ENCODE measurements at regions not wholly inside any gene's neighbourhood (a gene's known extent, or its start where the extent isn't known, plus 50 kb on each side); places are given as distances from the start of the nearest gene placed in this dataset.
"Not testable (repeated sequence)": the region's sequence is repeated elsewhere in the genome, so short reads cannot be mapped to it uniquely, and the experiment has no call there.

DNA sequence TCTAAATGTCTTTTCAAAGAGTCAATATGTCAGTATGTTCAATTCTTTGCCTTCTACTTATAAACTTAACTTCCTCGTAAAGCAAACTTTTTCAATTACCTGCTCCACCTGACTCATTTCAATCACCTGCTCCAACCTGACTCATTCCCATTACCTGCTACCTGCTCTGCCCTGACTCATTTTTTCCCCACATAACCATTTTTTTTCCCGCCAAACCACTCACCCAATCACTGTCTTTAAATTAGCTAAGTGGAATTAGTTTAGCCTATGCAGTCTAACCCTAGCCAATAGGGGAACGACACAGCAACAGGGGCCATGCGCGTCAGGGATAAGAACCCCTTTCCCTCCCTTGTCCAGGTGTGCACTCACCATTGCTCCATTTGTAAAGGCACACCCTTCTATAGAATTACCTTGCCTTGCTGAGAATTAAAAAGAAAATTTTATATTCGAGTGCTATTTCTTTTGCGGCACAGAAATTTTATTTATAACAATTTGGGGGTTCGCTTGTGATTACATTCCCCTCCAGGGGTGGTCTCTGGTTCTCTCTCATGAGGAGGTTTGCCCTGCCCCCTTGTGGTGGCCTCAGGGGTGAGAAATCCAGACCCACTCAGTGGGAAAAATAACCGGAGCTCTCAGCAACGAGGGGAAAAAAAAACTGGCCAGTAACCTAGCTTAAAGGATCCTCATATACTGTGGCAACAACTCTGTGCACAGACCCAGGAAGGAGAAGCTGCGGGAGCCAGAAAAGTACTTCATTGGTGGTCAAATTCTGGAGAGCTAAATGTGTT is 193.1 kb downstream of the ZNF486 start:
- in situ Hi-C loops (cut with MboI; ENCODE audit: low sequenced_read_pairs, unreplicated experiment), result no loop called here
- no peak for DNase-seq (ENCODE audit: low spot score)
- TF ChIP-seq, protein P1, sequence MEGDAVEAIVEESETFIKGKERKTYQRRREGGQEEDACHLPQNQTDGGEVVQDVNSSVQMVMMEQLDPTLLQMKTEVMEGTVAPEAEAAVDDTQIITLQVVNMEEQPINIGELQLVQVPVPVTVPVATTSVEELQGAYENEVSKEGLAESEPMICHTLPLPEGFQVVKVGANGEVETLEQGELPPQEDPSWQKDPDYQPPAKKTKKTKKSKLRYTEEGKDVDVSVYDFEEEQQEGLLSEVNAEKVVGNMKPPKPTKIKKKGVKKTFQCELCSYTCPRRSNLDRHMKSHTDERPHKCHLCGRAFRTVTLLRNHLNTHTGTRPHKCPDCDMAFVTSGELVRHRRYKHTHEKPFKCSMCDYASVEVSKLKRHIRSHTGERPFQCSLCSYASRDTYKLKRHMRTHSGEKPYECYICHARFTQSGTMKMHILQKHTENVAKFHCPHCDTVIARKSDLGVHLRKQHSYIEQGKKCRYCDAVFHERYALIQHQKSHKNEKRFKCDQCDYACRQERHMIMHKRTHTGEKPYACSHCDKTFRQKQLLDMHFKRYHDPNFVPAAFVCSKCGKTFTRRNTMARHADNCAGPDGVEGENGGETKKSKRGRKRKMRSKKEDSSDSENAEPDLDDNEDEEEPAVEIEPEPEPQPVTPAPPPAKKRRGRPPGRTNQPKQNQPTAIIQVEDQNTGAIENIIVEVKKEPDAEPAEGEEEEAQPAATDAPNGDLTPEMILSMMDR (IDR thresholded peaks at IDR 0.05; ENCODE audit: borderline replicate concordance, control extremely low read depth, extremely low read depth, insufficient read depth, missing control alignments), result no peak

DNA sequence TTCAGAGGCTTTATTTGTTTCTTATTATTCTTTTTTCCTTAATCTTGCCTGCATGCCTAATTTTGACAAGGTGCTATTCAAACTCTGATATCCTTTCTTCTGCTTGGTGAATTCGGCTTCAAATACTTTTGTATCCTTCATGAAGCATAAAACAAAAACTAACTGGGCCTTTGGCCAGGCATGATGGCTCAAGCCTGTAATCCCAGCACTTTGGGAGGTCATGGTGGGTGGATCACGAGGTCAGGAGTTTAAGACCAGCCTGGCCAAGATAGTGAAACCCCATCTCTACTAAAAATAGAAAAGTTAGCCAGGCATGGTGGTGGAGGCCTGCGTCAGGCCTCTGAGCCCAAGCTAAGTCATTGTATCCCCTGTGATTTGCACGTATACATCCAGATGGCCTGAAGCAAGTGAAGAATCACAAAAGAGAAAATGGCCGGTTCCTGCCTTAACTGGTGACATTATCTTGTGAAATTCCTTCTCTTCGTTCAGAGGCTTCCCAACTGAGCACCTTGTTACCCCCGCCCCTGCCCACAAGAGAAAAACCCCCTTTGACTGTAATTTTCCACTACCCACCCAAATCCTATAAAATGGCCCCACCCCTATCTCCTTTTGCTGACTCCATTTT is 191.9 kb downstream of the ZNF486 start:
- DNase-seq (ENCODE audit: low spot score); in situ Hi-C loops (cut with MboI; ENCODE audit: low sequenced_read_pairs, unreplicated experiment): not testable (repeated sequence)

DNA sequence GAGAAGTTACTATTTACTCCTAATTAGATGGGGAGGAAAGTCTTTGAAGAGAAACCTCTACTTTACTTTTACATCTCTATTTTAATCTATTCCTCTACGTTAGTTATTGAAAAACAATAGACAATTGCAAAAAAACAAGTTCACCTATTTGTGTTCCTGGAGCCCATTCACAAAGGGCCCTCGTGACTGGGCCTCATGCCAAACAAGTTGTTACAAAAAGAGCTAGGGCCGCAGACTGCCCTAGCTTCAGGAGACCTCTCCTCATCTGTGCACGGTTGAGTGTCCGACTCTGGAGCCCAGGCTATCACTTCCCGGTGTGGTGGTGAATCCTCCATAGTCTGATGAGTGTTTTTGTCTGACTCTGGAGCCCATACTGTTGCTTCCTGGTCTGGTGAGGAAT is 190.9 kb downstream of the ZNF486 start:
- in situ Hi-C loops (cut with MboI; ENCODE audit: low sequenced_read_pairs, unreplicated experiment), result no loop called here
- no peak for DNase-seq (ENCODE audit: low spot score)
- TF ChIP-seq, protein P1 (IDR thresholded peaks at IDR 0.05; ENCODE audit: borderline replicate concordance, control extremely low read depth, extremely low read depth, insufficient read depth, missing control alignments), result no peak

DNA sequence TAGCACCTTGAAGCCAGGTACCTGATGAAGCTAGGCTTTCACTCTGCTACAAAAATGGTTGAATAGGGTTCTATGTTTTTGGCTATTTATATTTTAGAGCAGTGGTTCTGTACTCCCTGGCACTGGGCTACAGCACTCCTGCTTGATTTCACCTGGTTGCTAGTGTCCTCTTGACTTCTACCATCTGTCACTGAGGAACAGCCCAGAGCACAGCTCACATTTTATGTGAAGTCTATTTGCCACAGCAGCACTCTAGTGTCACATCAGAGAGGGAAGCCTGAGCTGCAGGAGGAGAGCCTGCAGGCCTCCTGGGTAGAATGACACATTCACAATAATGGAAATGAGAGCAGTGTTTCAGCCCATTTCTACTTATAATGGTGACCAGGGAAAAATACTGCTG is 184.2 kb downstream of the ZNF486 start:
- no peak for DNase-seq (ENCODE audit: low spot score)
- in situ Hi-C loops (cut with MboI; ENCODE audit: low sequenced_read_pairs, unreplicated experiment), result no loop called here
- TF ChIP-seq, protein P1 (IDR thresholded peaks at IDR 0.05; ENCODE audit: borderline replicate concordance, control extremely low read depth, extremely low read depth, insufficient read depth, missing control alignments), result no peak

DNA sequence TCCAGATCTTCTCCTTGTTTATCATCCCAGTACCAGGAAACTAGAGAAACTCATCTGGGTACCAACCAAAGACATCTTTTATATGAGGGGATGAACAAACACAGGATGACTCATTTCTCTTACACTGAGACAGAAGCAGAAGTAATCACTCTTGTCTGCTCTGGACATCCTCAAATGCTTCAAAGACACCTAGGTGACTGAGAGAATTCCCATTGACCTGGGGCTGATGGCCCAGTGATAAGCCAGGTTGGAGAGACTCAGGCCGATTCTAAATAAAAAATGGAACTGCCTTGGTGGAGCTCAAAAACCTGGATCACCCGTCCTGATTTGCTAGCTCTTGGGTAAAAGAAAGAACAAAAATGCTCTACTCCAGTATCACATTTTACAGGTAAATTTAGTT is 182.2 kb downstream of the ZNF486 start:
- no peak for DNase-seq (ENCODE audit: low spot score)
- TF ChIP-seq, protein P1 (IDR thresholded peaks at IDR 0.05; ENCODE audit: borderline replicate concordance, control extremely low read depth, extremely low read depth, insufficient read depth, missing control alignments), result no peak
- in situ Hi-C loops (cut with MboI; ENCODE audit: low sequenced_read_pairs, unreplicated experiment), result no loop called here

DNA sequence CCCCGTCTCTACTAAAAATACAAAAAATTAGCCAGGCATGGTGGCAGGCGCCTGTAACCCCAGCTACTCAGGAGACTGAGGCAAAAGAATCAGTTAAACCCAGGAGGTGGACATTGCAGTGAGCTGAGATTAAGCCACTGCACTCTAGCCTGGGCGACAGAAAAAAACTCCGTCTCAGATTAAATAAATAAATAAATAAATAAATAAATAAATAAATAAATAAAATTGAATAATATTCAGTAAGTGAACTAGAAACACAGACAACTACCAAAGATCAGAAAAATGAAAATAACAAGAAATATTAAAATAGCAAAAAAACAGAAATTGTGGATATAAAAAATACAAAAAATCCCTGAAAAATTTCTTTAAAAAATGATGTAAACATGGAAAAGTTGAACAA is 172.4 kb downstream of the ZNF486 start:
- no peak for DNase-seq (ENCODE audit: low spot score)
- TF ChIP-seq, protein P1 (IDR thresholded peaks at IDR 0.05; ENCODE audit: borderline replicate concordance, control extremely low read depth, extremely low read depth, insufficient read depth, missing control alignments), result no peak
- in situ Hi-C loops (cut with MboI; ENCODE audit: low sequenced_read_pairs, unreplicated experiment), result no loop called here

DNA sequence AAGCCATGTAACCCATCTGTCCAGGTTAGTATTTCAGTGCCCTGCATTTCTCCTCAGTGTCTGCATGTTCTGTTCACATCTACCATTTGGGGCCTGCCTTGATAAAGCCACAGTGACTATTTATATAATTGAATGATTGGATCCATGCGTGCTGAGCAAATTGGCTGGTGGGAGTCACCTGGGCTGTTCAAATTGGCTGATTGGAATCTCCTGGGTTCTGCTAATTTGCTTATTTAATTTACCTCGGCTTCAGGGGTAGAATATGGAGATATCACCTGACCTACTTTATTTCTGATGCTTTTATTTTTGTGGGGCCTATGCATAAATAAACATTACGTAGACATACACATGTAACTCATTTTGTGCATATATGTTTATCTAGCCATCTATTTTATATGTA is 167.7 kb downstream of the ZNF486 start:
- no peak for DNase-seq (ENCODE audit: low spot score)
- in situ Hi-C loops (cut with MboI; ENCODE audit: low sequenced_read_pairs, unreplicated experiment), result no loop called here
- TF ChIP-seq, protein P1 (IDR thresholded peaks at IDR 0.05; ENCODE audit: borderline replicate concordance, control extremely low read depth, extremely low read depth, insufficient read depth, missing control alignments), result no peak

All from GM13976 (cell line).